ENCODE measurements at regions not wholly inside any gene's neighbourhood (a gene's known extent, or its start where the extent isn't known, plus 50 kb on each side); places are given as distances from the start of the nearest gene placed in this dataset.

GRCh38 chr6:33521489-33522091, 58.5 kb downstream of the BAK1 start:
- no peak for TF ChIP-seq CTCF (IDR thresholded peaks at IDR 0.05)
- no peak for TF ChIP-seq POLR2A (IDR thresholded peaks at IDR 0.05)
